HS-5 (cell line): ENCODE measurements at regions not wholly inside any gene's neighbourhood (a gene's known extent, or its start where the extent isn't known, plus 50 kb on each side); places are given as distances from the start of the nearest gene placed in this dataset.
"Not testable (repeated sequence)": the region's sequence is repeated elsewhere in the genome, so short reads cannot be mapped to it uniquely, and the experiment has no call there.

Source experiments
- DNase-seq: peaks from one replicate; pipeline ENCODE4 v3.0.0-alpha.2; 2012; ENCODE audit warnings: low read depth

GRCh38 chr3:90069748-90070147, 962.3 kb downstream of the EPHA3 start:
- no peak for DNase-seq

DNA sequence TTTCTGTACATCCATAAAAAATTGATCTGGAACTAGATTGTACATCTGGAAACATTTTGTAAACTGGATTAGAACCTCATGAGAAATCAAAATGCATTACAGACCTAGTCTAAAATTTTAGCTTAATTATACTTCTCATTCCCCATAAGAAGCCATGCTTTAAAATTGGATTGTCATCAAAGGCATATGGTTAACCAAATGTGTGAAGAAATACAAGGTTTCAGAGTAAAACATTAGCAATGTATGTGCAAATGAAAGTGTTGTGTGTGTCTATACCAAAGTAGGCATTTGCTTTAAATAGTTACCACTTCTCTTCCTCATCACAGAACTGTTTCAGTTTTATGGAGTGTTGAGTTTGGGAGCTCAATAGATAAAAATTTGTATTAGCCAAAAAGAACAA, 968.7 kb downstream of the EPHA3 start:
- DNase-seq = no peak

DNA sequence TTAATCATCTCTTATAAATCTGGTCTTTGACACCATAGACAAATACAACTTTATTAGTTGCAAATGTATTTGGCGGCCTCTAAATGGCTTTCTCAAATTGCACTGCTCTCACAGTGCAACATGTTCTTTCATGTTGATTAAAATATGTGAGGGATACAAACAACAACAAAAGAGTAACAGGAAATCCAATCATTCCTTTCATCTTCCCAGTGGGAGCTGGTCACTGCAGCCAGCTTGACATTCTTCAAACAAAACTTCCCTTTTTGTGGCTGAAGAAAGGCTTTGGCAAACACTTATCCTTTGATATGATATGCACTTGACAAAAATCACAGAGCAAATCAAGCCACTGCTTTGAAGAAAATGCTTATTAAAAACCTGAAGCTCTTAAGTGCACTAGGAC, 973.6 kb downstream of the EPHA3 start:
- no peak for DNase-seq

GRCh38 chr3:90086297-90086696, 978.9 kb downstream of the EPHA3 start:
- not testable (repeated sequence) for DNase-seq

- no peak for DNase-seq
Observed at GRCh38 chr3:90087703-90088102, 980.3 kb downstream of the EPHA3 start.

- peak; percentile 23 for DNase-seq
Observed at GRCh38 chr3:90091549-90091948, 984.1 kb downstream of the EPHA3 start.

DNA sequence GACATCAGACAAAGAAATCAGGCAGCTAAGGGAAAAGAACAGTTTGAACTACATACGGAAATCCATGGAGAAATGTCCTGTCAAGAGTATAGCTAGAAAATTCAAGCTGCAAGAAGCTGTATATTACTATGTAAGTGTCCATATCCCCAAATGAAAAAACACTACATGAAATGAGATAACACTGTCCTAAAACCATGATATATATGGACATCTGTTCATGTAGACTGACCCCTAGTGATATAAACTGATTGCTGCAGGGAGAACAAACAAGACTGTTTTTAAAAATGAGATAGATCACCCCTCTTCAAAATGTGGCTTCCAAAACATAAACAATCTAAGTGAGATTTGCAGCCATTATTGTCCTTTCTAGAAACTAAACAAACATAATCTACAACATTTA, 985.6 kb downstream of the EPHA3 start:
- no peak for DNase-seq

GRCh38 chr3:90095811-90096210, 988.4 kb downstream of the EPHA3 start:
- no peak for DNase-seq

- DNase-seq = no peak
Observed at GRCh38 chr3:90099493-90099892, 992.1 kb downstream of the EPHA3 start.

DNA sequence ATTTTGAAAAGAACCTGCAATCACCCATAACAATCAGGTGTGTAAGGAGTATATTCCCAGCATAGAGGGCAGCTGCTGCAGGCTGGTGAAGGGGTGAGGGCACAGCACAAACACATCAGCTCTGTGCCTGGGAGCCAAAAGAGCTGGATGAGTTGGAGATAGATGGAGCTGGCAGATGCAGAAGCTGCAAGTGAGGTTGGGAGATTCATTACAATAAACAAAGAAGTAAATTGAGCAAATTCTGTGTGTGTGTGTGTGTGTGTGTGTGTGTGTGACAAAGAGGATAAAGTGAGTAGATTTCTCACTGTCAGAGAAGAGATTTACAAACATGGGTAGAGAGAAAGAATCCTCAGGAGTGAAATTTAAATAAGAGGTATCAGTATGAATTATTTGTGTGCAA, 994.7 kb downstream of the EPHA3 start:
- no peak for DNase-seq

GRCh38 chr3:90121326-90121725, 1013.9 kb downstream of the EPHA3 start:
- no peak for DNase-seq

DNA sequence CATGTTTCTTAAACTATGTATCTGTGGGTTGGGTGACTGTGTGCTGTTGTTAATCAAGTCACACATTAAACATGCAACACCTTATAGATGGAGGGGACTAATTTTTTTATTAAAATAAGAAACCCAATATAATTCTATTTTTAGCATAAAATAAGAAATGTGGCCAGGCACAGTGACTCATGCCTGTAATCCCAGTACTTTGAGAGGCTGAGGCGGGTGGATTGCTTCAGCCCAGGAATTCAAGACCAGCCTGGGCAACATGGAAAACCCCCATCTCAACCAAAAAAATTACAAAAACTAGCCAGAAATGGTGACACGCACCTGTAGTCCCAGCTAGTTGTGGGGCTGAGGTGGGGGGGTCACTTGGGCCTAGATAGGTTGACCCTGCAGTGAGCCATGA, 1021.0 kb downstream of the EPHA3 start:
- DNase-seq = no peak

DNA sequence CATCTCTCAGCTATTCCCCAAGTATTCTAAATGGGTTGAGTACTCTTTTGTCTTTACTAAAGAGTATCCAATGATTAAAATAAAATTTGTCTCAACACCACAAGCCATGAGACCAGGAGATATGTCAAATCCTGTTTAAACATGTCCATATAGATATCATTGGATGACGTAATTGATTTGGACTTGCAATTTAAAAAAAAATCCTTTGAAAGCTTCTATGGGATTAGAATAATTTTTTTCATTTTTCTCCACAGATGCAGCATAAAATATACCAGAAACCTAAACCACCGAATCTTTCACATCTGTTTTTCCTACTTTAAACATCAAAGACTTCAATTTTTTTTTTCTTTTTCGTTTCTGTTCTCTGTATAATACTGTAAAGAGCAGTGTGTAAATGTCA, 1022.3 kb downstream of the EPHA3 start:
- DNase-seq = no peak

DNA sequence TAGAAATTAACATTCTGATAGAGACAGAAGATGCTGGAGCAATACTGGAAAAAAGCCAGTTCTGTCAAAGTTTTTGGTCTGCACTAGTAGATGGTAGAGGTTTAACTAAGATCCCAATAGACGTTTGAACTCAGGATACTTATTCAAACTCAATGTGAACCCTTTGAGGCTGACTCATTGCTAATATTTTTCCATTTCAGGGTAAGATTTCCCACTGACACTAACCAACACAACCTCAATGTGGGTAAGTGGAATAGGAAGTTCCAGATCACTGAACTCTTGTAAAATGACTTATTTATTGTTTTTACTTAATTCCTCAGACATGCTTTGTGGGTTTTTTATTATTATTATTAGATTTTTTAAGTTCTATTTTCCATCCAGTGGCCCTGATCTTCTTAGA, 1024.8 kb downstream of the EPHA3 start:
- no peak for DNase-seq

DNA sequence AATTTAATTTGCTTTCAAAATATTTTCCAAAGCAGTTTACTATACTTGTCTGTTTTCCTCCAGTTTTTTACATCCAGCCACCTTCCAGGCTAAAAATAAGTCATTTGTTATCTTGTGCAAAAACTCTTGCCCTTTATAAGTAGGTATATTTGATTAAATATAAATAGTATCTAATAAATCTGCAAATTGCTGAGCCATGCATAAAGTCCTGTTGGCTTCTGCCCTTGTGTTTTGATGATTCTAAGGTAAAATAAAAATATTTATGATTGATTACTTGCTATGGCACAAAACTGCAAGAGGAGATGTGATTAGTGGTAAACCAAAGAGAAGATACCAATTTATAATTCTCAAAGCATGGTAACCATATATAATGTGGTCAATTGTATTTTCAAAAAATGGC, 1026.7 kb downstream of the EPHA3 start:
- DNase-seq = no peak

GRCh38 chr3:90136456-90137191, 1029.2 kb downstream of the EPHA3 start:
- DNase-seq = no peak

DNA sequence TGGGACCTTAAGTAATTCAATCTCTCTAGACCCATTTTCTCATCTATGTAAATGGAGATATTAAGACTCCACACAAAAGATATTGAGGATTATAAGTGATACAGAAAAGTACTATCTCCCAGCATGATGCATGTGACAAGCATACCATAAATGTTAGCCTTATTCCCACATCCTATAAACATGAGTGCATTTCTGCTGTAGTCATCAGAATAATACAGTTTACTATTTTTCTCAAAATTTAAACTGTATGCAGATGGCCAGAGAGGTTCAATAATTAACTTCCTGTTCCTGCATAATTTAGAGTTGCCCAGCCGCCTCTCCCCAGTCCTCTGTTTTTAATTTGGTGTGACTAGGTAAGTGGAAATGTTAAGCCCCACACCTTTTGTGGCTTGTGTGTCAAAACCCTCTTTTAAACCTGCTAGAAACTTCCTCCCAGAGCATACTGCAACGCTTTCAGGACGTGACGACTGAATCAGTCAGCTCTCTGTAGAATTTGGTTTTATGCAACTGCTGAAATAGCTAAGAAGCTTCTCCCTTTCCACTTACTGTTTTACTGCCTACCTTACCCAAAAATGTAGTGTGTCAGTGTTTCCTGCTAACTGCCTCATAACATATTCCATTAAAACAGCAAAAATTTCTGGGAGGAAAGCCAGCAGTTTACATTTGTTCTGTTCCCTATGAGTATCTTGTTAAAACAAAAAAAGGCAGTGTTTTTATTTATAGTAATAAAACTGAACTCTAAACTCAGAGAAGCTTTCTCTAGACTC, 1037.9 kb downstream of the EPHA3 start:
- DNase-seq = peak; percentile 53

DNA sequence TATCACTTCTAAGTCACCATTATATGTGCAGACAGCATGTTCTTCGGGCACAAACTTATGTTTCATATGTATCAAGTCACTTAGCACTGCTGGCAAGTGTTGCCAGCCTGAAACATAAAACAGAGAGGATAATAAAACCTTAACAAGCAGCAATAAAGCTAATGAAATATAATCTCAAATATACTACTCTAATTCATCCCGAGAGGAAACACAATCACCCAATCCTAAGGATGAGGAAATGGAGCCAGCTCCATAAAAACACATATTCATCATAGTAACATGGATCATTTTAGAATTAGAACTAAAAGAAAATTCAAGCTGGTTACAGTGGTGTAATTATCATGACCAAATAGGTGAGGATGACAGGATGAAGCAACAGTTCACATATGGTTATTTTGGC, 1072.7 kb downstream of the EPHA3 start:
- no peak for DNase-seq

DNA sequence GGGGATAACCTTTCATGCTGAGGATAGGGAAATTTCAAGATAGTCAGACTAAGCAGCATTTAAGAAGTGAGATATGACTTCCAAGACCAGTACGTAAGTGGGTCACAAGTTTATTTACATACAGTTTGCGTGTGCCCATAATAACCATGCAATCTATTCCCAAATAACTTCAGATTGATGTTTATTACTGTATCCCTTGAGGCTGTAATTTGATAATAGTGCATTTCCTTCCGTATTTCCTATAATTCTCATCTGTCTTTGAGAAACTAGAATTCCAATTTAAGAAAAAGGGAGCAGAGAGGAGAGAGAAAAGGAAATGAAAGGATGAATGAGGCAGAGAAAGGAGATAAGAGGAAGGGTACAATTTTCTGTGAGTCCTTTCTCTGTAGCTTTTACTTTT, 1073.1 kb downstream of the EPHA3 start:
- no peak for DNase-seq

DNA sequence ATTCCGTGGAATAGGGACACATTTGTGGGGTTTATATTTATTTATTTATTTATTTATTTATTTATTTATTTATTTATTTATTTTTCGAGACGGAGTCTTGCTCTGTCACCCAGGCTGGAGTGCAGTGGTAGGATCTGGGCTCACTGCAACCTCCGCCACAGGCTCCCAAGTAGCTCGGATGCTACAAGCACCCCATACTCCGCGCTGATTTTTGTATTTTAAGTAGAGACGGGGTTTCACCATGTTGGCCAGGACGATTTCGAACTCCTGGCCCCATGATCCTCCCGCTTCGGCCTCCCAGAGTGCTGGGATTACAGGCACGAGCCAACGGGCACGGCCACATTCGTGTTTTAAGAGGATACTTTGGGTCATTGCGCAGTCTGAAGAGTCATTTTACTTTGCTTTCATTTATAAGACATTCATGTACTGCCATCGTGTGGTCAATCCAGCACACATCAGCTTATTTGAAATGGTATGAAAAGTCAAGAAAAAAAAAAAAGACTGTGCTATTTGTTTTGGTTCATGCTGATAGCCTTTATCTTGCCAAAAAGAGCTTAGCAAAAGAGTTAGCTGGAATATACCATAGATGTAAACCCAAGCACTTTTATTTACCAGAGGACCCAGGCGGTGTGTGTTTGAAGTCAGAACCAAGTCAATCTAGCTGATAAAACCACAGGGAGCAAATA, 1075.0 kb downstream of the EPHA3 start:
- peak; percentile 16 for DNase-seq

DNA sequence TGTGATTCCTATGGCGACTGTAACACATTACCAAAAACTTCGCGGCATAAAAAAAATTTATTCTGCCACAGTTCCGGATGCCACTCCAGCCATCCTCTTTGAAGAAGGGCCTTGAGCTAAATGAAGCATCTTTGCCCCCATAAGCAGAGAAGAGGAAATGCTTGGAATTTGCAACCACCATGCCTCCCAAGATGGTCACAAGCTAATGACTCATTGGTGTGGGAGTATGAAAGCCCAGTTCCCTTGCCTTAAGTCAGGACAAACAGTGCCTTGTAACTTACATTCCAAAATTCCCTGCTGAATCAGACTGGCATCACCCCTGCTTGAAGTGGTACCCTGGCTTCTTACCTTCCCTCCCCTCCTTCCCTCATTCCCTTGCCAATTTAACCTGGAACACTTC, 1077.4 kb downstream of the EPHA3 start:
- peak; percentile 53 for DNase-seq

- not testable (repeated sequence) for DNase-seq
Observed at GRCh38 chr3:90197383-90197782, 1090.0 kb downstream of the EPHA3 start.

DNA sequence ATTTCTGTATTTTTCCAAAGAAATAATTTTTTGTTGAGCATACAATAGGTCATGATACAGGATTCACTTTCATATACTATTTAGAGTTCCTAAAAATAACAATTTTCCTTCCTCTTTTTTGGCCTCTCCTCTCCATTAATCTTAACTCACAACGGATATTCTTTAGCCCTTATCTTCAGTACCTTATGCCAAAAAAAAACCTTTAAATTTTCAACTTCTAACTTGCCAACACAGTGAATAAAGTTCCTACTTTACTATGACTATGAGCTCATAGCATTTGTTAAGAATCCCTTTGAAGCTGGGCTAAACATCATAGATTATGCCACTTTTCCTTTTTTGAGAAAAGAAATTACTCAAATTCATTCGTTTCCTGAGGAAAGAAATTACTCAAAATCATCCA, 1095.5 kb downstream of the EPHA3 start:
- not testable (repeated sequence) for DNase-seq
